ENCODE measurements at regions not wholly inside any gene's neighbourhood (a gene's known extent, or its start where the extent isn't known, plus 50 kb on each side); places are given as distances from the start of the nearest gene placed in this dataset.
"Not testable (repeated sequence)": the region's sequence is repeated elsewhere in the genome, so short reads cannot be mapped to it uniquely, and the experiment has no call there.

DNA sequence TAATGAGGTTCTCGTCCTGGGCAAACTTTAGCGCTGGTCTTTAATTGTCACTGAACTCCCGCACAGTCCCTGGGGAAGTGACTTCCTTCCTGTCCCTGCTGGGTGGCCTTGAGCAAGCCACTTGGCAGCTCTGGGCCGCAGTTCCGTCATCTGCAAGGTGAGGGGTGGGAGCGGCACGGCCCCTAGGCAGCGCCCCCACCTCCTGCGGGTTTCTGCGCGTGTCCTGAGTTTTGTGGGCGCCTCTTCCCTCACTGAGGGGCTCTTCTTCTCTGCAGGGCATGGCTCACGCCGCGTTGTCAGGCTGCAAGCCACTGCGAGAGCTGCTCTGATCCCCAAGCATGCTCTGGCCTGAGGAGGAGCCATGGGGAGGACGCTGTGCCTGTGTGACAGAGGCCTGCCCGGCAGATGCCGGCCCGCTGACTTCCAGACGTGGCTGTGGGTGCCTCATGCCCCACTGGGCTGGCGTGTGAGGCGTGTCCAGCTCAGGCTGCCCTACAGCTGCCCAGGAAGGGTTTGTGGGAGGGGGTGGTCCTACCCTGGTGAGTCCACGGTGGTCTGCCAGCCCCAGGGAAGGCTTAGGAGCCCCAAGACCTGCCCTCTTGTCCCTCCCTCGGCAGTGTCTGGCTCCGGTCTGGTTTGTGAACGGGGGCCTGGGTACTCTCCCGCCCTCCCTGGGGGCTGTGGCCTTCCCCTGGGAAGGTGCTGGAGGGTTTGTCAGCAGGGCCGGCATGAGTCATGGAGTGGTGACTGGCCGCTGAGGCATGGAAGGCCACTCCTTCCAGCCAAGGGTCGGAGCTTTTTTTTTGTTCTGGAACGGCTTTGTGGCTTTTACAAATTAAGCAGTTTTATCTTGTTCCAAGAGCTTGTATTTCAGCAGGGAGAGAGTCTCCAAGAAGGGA is 182.0 kb downstream of the SEC14L1 start:
- peak; percentile 97 for DNase-seq

GRCh38 chr17:77323413-77324171 is 182.8 kb downstream of the SEC14L1 start:
- peak; percentile 65 for DNase-seq

- no peak for DNase-seq
Measured at GRCh38 chr17:77324227-77324626, 183.5 kb downstream of the SEC14L1 start.

GRCh38 chr17:77325577-77326075 is 184.9 kb downstream of the SEC14L1 start:
- DNase-seq: no peak

DNA sequence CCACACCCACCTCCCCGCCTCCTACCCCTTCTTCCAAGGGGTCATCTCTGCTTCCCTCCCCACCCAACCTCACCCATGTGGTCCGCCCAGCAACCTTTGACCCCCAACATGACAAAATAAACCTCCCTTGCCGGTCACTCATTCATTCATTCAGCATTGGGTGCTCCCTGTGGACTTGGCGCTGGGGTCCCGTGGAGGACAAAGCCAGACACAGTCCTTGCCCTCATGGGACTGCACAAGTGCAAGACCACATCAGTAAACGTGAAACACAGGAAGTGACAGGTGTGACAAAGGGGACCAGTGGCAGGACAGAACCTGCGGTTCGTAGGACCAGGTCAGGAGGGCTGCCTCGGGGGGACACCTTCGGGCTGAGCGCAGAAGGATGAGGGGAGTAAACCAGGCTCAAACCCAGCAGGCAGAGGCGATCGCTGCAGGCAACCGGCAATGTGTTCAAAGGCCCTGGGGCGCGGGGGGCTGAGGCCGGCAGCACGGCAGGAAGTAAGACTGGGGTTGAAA is 185.4 kb downstream of the SEC14L1 start:
- DNase-seq: no peak

- DNase-seq: no peak
Measured at GRCh38 chr17:77326636-77327035, 185.9 kb downstream of the SEC14L1 start.

GRCh38 chr17:77327181-77327565 is 186.4 kb downstream of the SEC14L1 start:
- no peak for DNase-seq

- no peak for DNase-seq
Measured at GRCh38 chr17:77327566-77328464, 187.0 kb downstream of the SEC14L1 start.

DNA sequence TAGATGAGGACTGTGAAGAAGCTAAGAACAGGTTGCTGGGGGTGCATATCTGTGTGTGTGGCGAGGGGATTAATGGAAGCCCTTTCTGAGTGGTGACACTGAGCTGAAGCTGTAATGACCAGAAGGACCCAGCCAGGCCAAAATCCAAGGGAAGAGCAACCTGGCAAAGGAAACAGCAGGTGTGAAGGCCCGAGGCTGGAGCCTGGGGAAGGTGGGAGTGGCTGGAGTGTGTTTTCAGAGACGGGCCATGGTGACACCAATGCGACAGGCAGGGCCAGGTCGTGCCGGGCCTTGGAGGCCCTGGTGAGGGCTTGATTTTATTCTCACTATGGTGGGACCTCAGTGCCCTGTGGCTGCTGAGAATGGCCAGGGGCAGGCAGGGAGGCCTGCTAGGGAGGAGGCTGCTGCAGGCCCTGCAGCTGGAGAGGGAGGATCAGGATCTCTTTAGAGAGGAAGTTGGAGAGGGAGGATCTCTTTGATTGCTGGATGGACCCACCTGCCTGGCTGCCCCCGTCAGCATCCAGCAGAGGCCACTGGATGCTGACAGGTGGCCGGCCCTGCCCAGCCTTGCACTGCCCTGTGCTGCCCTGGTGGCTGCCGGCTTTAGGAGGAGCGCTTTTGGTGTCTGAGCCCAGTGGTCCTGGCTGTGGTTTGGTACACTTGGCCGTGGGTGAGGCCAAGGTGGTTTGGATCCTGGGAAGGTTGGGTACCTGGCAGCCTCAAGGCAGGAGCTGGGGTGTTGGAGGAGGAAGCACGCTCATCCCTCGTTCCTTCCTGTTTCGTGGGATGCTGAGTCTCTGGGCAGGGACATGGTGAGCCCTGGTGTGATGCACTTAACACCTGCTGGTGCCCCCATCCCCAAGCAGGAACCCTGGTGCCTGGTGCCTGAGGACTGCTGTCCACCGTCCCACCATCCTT is 188.3 kb downstream of the SEC14L1 start:
- DNase-seq: no peak

- DNase-seq: no peak
Measured at GRCh38 chr17:77329741-77330531, 189.2 kb downstream of the SEC14L1 start.

- no peak for DNase-seq
Measured at GRCh38 chr17:77330602-77331081, 189.9 kb downstream of the SEC14L1 start.

GRCh38 chr17:77331301-77331864 is 190.6 kb downstream of the SEC14L1 start:
- DNase-seq: peak; percentile 84

GRCh38 chr17:77332034-77332971 is 191.5 kb downstream of the SEC14L1 start:
- no peak for DNase-seq

DNA sequence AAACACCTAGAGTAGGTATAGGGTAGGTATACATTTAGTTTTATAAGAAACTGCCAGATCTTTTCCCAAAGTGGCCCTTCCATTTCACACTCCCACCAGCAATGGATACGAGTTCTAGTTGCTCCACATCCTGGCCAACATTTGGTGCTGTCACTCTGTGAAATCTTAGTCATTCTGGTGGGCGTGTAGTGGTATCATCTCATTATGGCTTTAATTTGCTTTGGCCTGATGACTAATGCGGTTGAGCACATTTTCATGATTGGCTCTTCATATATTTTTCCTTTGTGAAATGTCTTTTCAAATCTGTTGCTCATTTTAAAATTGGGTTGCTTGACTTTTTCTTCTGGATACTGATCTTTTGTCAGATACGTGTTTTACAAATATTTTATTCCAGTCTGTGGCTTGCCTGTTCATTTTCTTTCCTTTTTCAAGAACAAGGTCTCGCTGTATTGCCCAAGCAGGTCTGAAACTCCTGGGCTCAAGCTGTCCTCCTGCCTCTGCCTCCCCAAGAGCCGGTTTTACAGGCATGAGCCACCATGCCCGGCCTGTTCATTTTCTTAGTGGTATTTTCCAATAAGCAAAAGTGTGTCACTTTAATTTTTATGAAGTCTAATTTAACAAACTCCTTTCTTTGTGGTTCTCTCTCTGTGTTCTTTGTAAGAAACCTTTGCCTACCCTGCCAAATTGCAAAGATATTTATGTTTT is 192.4 kb downstream of the SEC14L1 start:
- peak; percentile 86 for DNase-seq

DNA sequence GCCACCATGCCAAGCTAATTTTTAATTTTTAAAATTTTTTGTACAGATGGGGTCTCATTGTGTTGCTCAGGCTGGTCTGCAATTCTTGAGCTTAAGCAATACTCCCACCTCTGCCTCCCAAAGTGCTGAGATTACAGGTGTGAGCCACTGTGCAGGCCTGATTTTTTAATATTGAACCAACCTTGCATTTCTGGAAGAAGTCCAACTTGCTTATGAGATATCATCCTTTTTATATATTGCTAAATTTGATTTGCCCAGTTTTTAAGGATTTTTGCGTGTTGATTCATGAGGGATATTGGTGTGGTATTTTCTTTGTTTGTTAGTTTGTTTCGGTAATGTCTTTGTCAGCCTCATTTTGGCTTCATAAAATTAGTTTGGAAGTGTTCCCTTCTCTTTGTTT is 196.4 kb downstream of the SEC14L1 start:
- DNase-seq: no peak

GRCh38 chr17:77341069-77341541 is 200.3 kb downstream of the SEC14L1 start:
- no peak for DNase-seq

DNA sequence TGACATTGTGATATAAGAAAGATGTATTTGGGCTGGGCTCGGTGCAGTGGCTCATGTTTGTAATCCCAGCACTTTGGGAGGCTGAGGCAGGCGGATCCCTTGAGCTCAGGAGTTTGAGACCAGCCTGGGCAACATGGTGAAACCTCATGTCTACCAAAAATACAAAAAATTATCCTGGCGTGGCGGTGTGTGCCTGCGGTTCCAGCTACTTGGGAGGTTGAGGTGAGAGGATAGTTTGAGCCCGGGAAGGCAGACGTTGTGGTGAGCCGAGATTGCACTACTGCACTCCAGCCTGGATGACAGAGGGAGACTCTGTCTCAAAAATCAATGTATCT is 201.9 kb downstream of the SEC14L1 start:
- DNase-seq: not testable (repeated sequence)
